CD4-positive, alpha-beta memory T cell (primary cell): ENCODE measurements at regions not wholly inside any gene's neighbourhood (a gene's known extent, or its start where the extent isn't known, plus 50 kb on each side); places are given as distances from the start of the nearest gene placed in this dataset.

Experiments used
- CTCF ChIA-PET: fragments of 350-600 bp; sonication (Branson Sonifier 250); formaldehyde crosslinking; loops from one replicate; lab custom pipeline; 2021; ENCODE audit warnings: inconsistent platforms; ENCODE audit not compliant: partially characterized antibody; lab: Charles Lee
- POLR2A ChIA-PET: fragments of 350-600 bp; sonication (Branson Sonifier 250); formaldehyde crosslinking; loops from one replicate; lab custom pipeline; 2021; ENCODE audit not compliant: partially characterized antibody; lab: Charles Lee
- DNase-seq, 5 donors: peaks; one replicate each; pipeline versions ENCODE4 v3.0.0 to v3.0.0-alpha.2; 2020 to 2022; ENCODE audit warnings: mixed read lengths in 1 of 5
- H3K27ac ChIP-seq: one replicate; pipeline ENCODE4 v1.7.0; 2013; ENCODE audit warnings: low read depth, low read length
- H3K27me3 ChIP-seq: 2 replicates; pipeline ENCODE4 v1.7.0; 2013; ENCODE audit warnings: mild to moderate bottlenecking, low read length, moderate library complexity; ENCODE audit not compliant: insufficient read depth
- H3K36me3 ChIP-seq: 2 replicates; pipeline ENCODE4 v1.7.0; 2013; ENCODE audit warnings: mild to moderate bottlenecking, low read length, moderate library complexity; ENCODE audit not compliant: insufficient read depth
- H3K4me1 ChIP-seq: 2 replicates; pipeline ENCODE4 v1.7.0; 2013; ENCODE audit warnings: mild to moderate bottlenecking, low read length, moderate library complexity; ENCODE audit not compliant: insufficient read depth
- H3K4me3 ChIP-seq, 2 donors: one replicate each; pipeline ENCODE4 v1.7.0; 2013; ENCODE audit warnings: low read length in 2 of 2, mild to moderate bottlenecking in 1 of 2
- H3K9me3 ChIP-seq, 2 donors: one replicate each; pipeline ENCODE4 v1.7.0; 2013; ENCODE audit warnings: low read length in 2 of 2, control low read depth in 1 of 2; ENCODE audit not compliant: control insufficient read depth in 1 of 2
- H3K27ac Mint-ChIP-seq, 7 donors: one replicate each; pipeline ENCODE4 v1.8.0; 2020 to 2021; ENCODE audit warnings: mixed read lengths in 7 of 7, mild to moderate bottlenecking in 6 of 7, inconsistent platforms in 3 of 7, moderate library complexity in 3 of 7
- H3K27me3 Mint-ChIP-seq, 2 donors: one replicate each; pipeline ENCODE4 v1.8.0; 2020 to 2021; ENCODE audit warnings: mixed read lengths in 2 of 2
- H3K36me3 Mint-ChIP-seq, 2 donors: one replicate each; pipeline ENCODE4 v1.8.0; 2020 to 2021; ENCODE audit warnings: mixed read lengths in 2 of 2, inconsistent platforms in 1 of 2, mild to moderate bottlenecking in 1 of 2
- H3K4me1 Mint-ChIP-seq, 4 donors: one replicate each; pipeline ENCODE4 v1.8.0; 2020 to 2021; ENCODE audit warnings: mixed read lengths in 4 of 4, mild to moderate bottlenecking in 1 of 4
- H3K4me3 Mint-ChIP-seq, 8 donors: one replicate each; pipeline ENCODE4 v1.8.0; 2020 to 2021; ENCODE audit warnings: mixed read lengths in 8 of 8, mild to moderate bottlenecking in 7 of 8, moderate library complexity in 6 of 8, inconsistent platforms in 3 of 8
- H3K9me3 Mint-ChIP-seq, 8 donors: one replicate each; pipeline ENCODE4 v1.8.0; 2020 to 2021; ENCODE audit warnings: mixed read lengths in 8 of 8, mild to moderate bottlenecking in 5 of 8, inconsistent platforms in 3 of 8, moderate library complexity in 1 of 8
- intact Hi-C: fragments of 100-400 bp; cut with micrococcal nuclease; formaldehyde crosslinking; loops from one replicate; pipeline ENCODE4 v1.15.1; 2023

- Mint-ChIP-seq H3K27ac (no peak overlapping the region), H3K27me3 (no peaks in the 10 kb centered on the region), H3K4me3 (no peak overlapping the region), H3K36me3 (no peaks in the 10 kb centered on the region), H3K4me1 (no peaks in the 10 kb centered on the region), H3K9me3 (peaks cover 0 to 3% (median under 1%) of the 10 kb centered on the region in 8 donors)
- intact Hi-C loops, result no loop called here
- H3K4me3 ChIP-seq, result no peak overlapping the region
- no peak overlapping the region for H3K27ac ChIP-seq
- ChIA-PET POLR2A (no interaction called here), CTCF (no interaction called here)
- H3K9me3 ChIP-seq, result no peaks in the 10 kb centered on the region
- no peaks in the 10 kb centered on the region for H3K36me3 ChIP-seq
- no peak for DNase-seq
- H3K4me1 ChIP-seq, result no peaks in the 10 kb centered on the region
- H3K27me3 ChIP-seq, result no peaks in the 10 kb centered on the region
Observed at GRCh38 chr3:87044846-87045245, 53.9 kb upstream of the VGLL3 start.

DNA sequence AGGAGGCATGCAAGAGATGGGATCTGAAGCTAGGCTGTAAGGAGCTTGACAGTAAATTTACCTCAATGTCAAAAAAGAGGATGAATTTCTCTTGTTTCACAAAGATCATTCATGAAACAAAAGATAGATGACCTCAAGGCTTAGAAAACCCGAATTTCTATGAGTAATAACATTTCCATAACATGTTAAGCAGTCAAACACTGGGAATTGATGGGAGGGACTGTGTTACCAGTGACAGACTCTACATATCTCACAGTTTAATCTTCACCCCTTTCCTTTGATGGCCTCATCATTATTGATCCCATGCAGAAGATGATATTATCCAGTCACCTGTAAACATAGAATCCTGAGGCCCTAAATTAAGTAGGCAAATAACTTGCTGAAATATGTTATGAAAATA, 53.5 kb upstream of the VGLL3 start:
- Histone ChIP-seq H3K4me3 (no peak overlapping the region), H3K4me1 (no peaks in the 10 kb centered on the region), H3K27me3 (no peaks in the 10 kb centered on the region), H3K27ac (no peak overlapping the region), H3K36me3 (no peaks in the 10 kb centered on the region), H3K9me3 (no peaks in the 10 kb centered on the region)
- Mint-ChIP-seq H3K27ac (no peak overlapping the region), H3K9me3 (peaks cover 0 to 3% (median under 1%) of the 10 kb centered on the region in 8 donors), H3K27me3 (no peaks in the 10 kb centered on the region), H3K36me3 (no peaks in the 10 kb centered on the region), H3K4me3 (no peak overlapping the region), H3K4me1 (no peaks in the 10 kb centered on the region)
- intact Hi-C loops, result no loop called here
- ChIA-PET CTCF (no interaction called here), POLR2A (interaction anchor here (0.6 kb wide), 1 partner anchor 18 kb away, joined by 3 read pairs; no protein-coding TSS in a partner anchor)
- DNase-seq, result no peak

DNA sequence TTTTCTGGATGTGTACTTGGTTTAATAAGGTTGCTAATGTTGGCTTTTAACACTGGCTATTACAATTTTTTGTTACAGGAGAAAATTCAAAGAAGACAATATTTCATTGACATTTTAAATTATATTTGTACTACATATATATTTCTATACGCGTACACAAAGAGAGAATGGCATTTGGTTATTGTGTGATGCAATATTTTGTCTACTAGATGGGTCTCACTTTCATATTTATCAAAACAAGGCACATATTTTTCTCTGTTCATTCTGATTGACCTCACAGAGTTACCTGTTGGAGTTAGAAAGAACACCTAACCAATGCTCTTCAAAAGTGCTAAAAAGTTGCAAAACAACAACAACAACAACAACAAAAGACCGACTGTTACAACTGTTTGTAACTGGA, 50.2 kb upstream of the VGLL3 start:
- peaks cover 0 to 6% (median 2%) of the 10 kb centered on the region in 8 donors for H3K9me3 Mint-ChIP-seq
- POLR2A ChIA-PET, result no interaction called here
- H3K36me3 ChIP-seq, result no peaks in the 10 kb centered on the region
- H3K27ac Mint-ChIP-seq, result no peak overlapping the region
- H3K4me3 Mint-ChIP-seq, result no peak overlapping the region
- H3K27me3 Mint-ChIP-seq, result no peaks in the 10 kb centered on the region
- H3K4me3 ChIP-seq, result no peak overlapping the region
- no peaks in the 10 kb centered on the region for H3K27me3 ChIP-seq
- intact Hi-C loops, result no loop called here
- H3K36me3 Mint-ChIP-seq, result no peaks in the 10 kb centered on the region
- DNase-seq, result no peak
- no peak overlapping the region for H3K27ac ChIP-seq
- H3K4me1 ChIP-seq, result no peaks in the 10 kb centered on the region
- H3K9me3 ChIP-seq, result no peaks in the 10 kb centered on the region
- CTCF ChIA-PET, result no interaction called here
- no peaks in the 10 kb centered on the region for H3K4me1 Mint-ChIP-seq
